Nucleus accumbens (tissue), 56 donors: ENCODE measurements at regions not wholly inside any gene's neighbourhood (a gene's known extent, or its start where the extent isn't known, plus 50 kb on each side); places are given as distances from the start of the nearest gene placed in this dataset.

ENCODE experiments used
- DNase-seq, 56 donors: peaks; one replicate each; lab custom pipeline; 2025; lab: John Stamatoyannopoulos, UW

- no peak for DNase-seq
These were observed 95.2 kb downstream of the PDCL3 start for GRCh38 chr2:100658017-100658416.

DNA sequence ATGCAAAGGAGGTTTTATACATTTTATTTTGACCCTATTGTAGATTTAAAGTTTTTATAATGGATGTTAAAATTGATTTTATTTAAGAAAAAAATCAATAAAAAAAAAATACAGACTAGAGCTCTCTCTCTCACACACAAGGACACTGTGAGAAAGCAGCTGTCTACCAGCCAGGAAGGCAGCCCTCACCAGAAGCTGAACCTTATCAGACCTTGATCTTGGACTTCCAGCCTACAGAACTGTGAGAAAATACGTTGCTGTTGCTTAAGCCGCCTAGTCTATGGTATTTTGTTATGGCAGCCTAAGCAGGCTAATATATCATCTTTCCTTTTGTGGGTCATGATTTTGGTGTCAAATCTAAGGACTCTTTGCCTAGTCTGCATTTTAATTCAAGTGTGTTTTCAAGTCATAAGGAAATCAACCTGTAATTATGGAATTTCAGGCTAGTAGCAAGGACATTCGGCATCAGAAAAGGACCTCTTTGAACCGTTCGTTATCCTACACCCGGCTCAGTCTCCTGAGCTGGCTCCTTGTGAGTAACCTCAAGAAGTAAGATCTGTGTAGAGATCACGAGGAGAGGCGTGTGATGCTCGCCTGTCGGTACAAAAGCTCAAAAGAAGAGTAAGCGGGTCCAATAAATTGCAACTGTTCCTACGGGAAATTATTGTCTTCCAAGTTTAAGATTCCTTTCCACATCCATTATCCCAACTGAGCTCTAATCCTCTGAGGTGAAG is 98.2 kb downstream of the PDCL3 start:
- DNase-seq = no peak

- DNase-seq = no peak
These were observed 100.1 kb downstream of the PDCL3 start for GRCh38 chr2:100662866-100663265.

DNA sequence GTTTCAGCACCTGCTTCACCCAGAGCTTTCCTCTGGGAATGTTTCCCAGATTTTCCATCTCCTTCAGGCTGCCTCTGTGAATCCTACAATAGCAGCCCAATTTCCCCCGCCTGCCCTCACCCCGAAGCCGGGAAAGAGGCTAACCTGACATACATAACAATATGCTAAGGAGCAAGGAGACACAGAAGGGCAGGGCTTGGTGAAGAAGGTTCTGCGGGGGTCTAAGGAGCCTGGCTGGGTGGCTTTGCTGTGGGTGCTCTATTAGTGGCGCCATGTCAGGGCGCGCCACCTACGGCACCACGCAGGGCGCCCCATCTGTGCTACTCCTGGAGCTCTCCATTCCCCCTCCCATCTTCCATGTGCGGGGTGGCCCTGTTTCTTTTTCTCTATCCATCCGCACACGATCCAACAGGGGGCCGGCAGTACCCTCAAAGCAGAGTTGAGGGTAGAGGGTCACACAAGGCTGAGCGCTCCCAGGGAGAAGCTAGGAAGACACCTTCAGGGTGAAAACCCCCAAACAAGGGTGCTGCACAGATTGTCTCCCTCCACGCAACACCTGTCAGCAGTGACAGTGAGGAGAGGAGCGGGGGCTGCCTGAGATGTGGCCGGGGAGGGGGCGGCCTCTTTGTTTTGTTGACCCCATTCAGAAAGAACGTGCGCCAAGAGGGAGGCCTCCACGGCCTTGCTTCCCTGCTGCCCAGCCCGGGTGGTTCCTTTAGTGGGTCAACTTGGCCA is 101.4 kb downstream of the PDCL3 start:
- DNase-seq = no peak

- DNase-seq = no peak
These were observed 101.9 kb downstream of the PDCL3 start for GRCh38 chr2:100664756-100665101.

DNA sequence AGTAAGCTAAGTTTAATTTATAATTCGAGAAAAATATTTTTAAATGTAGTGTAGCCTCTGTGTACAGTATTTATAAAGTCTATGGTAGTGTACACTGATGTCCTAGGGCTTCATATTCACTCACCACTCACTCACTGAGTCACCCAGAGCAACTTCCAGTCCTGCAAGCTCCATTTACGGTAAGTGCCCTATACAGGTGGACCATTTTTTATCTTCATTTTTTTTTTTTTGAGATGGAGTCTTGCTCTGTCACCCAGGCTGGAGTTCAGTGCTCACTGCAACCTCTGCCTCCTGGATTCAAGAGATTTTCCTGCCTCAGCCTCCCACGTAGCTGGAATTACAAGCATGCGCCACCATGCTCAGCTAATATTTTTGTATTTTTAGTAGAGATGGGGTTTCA is 104.2 kb downstream of the PDCL3 start:
- DNase-seq = no peak

- no peak for DNase-seq
These were observed 105.0 kb downstream of the PDCL3 start for GRCh38 chr2:100667801-100668200.

- DNase-seq = no peak
These were observed 107.4 kb downstream of the PDCL3 start for GRCh38 chr2:100670232-100670631.

- DNase-seq = no peak
These were observed 110.3 kb downstream of the PDCL3 start for GRCh38 chr2:100673115-100673514.

- no peak for DNase-seq
These were observed 111.1 kb downstream of the PDCL3 start for GRCh38 chr2:100673691-100674485.

- peak in 2 of 56 donors; percentile 7 to 8 for DNase-seq
These were observed 111.9 kb downstream of the PDCL3 start for GRCh38 chr2:100674666-100675065.

DNA sequence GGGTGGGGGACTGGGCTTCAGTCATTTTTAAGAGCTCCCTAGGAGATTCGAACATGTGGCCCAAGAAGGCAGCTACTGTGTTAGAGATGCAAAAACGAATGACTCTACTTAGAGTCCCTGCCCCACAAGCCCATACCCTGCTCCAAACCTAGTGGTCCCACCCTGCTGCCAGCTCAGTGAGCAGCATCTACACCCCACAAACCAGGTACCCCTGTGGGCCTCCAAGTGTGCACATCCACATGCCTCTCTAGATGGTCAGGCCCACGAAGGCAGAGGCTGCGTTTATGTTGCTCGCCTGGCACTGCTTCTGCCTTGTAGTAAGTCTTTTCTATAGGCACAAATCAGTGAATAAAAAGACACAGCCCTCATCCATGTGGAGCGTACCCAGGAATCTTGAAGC is 112.6 kb downstream of the PDCL3 start:
- DNase-seq = no peak

DNA sequence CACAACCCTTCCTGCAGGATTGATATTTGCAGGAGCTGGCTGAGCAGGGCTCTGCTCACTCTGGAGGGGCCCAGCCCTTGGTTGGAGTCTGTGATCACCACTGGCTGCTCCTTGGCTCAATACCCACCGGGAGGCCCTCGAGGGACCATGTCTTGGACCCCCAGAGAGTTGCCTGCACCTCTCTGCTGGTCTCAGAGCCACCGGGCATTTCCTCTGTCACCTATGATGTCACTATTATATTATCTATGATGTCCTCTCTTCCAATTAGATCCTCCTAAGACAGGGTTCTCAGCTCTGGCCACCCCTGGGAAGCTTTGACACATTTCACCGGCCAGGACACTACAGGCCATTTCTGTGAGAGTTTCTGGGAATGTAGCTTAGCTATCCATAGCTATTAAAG is 113.1 kb downstream of the PDCL3 start:
- DNase-seq = no peak

- no peak for DNase-seq
These were observed 113.6 kb downstream of the PDCL3 start for GRCh38 chr2:100676346-100676745.

DNA sequence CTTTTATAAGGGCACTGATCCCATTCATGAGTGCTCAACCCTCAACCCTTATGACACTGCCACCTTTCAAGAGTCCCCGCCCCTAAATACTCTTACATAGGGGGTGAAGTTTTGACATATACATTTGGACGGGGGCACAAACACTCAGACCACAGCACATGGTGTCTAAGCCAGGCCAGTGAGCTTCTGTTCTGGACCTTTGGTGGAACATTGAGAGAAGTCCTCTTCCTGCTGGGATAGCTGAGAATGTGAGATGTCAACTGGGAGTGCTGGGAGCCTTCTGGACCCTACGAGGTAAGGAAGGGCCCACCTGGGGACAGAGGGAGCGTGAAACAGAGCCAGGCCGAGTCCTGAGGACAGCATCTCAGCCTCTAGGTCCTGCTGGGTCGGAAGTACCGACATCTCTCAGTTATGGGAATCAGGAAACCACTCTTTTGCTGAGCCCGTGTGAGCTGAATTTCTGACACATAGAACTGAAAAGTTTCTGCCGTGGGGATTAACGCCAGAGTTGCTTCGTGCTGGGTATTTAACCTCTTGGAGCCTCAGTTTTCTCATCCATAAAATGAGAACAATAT is 114.9 kb downstream of the PDCL3 start:
- DNase-seq = no peak

DNA sequence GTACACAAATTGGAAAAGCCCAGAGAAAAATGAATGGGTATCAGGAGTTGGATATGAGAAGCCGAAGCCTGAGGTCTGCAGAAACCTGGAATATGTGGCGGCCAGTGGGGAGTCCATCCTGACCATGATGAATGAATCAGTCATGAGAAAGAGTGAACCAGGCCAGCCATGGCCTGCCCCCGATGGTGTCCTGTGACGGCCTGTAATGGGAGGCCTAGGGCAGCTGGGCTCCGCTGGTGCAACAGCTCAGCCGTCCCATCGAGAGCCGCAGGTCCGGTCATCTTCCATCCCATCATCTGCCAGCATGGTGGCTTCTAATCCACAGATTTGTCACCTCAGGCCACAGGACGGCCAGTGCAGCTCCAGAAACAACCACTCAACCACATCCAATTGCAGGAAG is 116.4 kb downstream of the PDCL3 start:
- DNase-seq = no peak

DNA sequence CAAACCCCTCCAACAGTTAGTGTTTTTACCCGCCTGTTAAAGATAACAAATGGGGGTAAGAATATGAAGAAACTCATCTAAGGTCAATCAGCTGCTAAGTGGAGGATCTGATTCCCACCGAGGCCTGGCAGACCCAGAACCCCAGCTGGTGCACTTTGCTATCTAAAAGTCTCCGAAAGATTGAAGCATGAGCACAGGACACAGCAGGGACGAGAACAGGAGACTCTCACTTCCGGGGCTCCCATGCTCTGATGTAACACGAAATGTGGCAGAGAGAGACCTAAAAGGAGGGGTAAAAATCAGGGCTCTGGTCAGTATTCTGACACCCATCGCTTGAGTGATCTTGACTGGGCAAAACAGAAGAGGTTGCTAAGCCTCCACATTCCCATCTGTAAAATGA is 119.7 kb downstream of the PDCL3 start:
- no peak for DNase-seq

GRCh38 chr2:100683231-100683630 is 120.4 kb downstream of the PDCL3 start:
- DNase-seq = no peak

DNA sequence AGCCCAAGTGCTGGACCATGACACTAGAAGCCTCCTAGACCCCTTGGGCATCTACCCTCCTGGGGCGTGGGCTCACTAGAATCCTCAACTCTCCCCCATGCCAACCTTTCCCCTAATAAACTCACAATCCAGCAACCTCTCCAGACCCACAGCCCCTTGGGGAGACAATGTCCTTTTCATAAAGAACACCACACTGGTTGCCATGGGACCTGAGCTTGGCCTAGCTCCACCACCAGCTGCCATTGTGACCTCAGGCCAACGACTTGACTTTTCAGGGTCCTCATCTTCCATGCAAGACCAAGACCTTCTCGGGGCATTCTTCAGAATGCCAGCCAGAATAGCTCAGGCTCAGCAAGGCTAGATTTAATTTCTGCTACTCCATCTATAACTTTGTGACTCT is 128.1 kb upstream of the NPAS2 start:
- DNase-seq = peak in 1 of 56 donors; percentile 5

GRCh38 chr2:100692381-100692780 is 127.6 kb upstream of the NPAS2 start:
- DNase-seq = no peak

- no peak for DNase-seq
These were observed 127.0 kb upstream of the NPAS2 start for GRCh38 chr2:100692906-100693305.
